K562 (cell line): ENCODE measurements at regions not wholly inside any gene's neighbourhood (a gene's known extent, or its start where the extent isn't known, plus 50 kb on each side); places are given as distances from the start of the nearest gene placed in this dataset.

Experiments used
- AFF1 ChIP-seq, 2 experiments: fragments of 450-650 bp; IDR thresholded peaks; 2 replicates each; pipeline ENCODE4 v1.6.1; 2018; ENCODE audit warnings: mild to moderate bottlenecking in 2 of 2, low read depth in 1 of 2; ENCODE audit not compliant: partially characterized antibody in 2 of 2
- E2F8 ChIP-seq: fragments of 450-650 bp; IDR thresholded peaks from 2 replicates; pipeline ENCODE4 v1.7.1; 2018; ENCODE audit warnings: mild to moderate bottlenecking, low read depth; ENCODE audit not compliant: partially characterized antibody
- ETS2 ChIP-seq: IDR thresholded peaks from 2 replicates; pipeline ENCODE4 v1.6.1; 2016; ENCODE audit warnings: borderline replicate concordance, missing genetic modification characterization, mild to moderate bottlenecking, moderate library complexity, missing compliant biosample characterization; ENCODE audit not compliant: poor library complexity, severe bottlenecking
- FOS ChIP-seq: IDR thresholded peaks from 3 replicates; pipeline ENCODE4 v1.6.1; 2011; ENCODE audit not compliant: insufficient read length; ENCODE audit errors: extremely low read depth
- FOXP4 ChIP-seq: sonication (generic); formaldehyde crosslinking; IDR thresholded peaks from 2 replicates; pipeline ENCODE4 v1.8.0; 2022; ENCODE audit warnings: mild to moderate bottlenecking, missing genetic modification reagents, borderline replicate concordance
- RB1 ChIP-seq: fragments of 450-650 bp; IDR thresholded peaks from 2 replicates; pipeline ENCODE4 v1.6.1; 2017; ENCODE audit warnings: low read depth, mild to moderate bottlenecking
- RBM22 ChIP-seq: fragments of 200-400 bp; formaldehyde crosslinking; IDR thresholded peaks from 2 replicates; pipeline ENCODE4 v1.6.1; 2018; ENCODE audit warnings: low read length, low read depth; ENCODE audit not compliant: poor library complexity, severe bottlenecking
- SIRT6 ChIP-seq: IDR thresholded peaks from one replicate; pipeline ENCODE4 v1.6.1; 2012; ENCODE audit warnings: low read depth, mild to moderate bottlenecking, control low read depth, inconsistent platforms, low read length, moderate library complexity
- ZNF140 ChIP-seq: fragments of 250-450 bp; sonication (Bioruptor Pico); IDR thresholded peaks from 2 replicates; pipeline ENCODE4 v1.8.0; 2021; ENCODE audit warnings: moderate library complexity, mild to moderate bottlenecking, inconsistent platforms
- ZNF347 ChIP-seq: fragments of 450-650 bp; formaldehyde crosslinking; IDR thresholded peaks from 2 replicates; pipeline ENCODE4 v1.4.0; 2020; ENCODE audit warnings: low read depth, mild to moderate bottlenecking, moderate library complexity

- no peak for TF ChIP-seq AFF1 (IDR thresholded peaks at IDR 0.05; ENCODE audit: low read depth in 1 of 2, partially characterized antibody in 2 of 2)
- no peak for TF ChIP-seq E2F8
- no peak for TF ChIP-seq RB1
- TF ChIP-seq FOXP4 (CRISPR knock-in tag), result no peak
- no peak for TF ChIP-seq ZNF140 (CRISPR knock-in tag)
- no peak for TF ChIP-seq ETS2 (tag)
- no peak for TF ChIP-seq FOS
- no peak for TF ChIP-seq ZNF347 (CRISPR knock-in tag)
- TF ChIP-seq RBM22, result no peak
- no peak for TF ChIP-seq SIRT6
- TF ChIP-seq, all 486 proteins: peak for 0
Observed at GRCh38 chr6:21893793-21894192, 300.2 kb downstream of the SOX4 start (continued).
